Fibroblast of skin of back (primary cell): ENCODE measurements at regions not wholly inside any gene's neighbourhood (a gene's known extent, or its start where the extent isn't known, plus 50 kb on each side); places are given as distances from the start of the nearest gene placed in this dataset.

Experiments used
- DNase-seq: peaks from one replicate; pipeline ENCODE4 v3.0.0-alpha.2; 2013

DNA sequence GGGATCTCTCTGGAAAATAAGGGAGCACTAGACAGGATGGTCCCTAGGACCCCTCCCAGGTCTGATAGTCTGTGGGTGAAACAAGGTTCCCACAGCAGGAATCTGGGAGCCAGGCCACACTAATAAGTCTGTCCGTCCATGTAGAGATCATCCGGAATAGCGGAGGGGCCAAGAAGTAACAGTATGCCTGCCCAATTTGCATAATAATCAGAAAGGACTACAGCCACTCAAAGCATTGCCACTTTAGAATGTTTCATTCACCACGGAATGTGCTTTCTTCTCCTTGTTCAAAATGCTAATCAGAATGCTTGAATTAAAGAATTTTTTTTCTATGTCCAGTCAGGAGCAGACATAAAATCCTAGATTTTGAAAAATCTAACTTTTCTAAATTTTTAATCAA, 254.9 kb downstream of the ACTL7B start:
- no peak for DNase-seq

- DNase-seq: peak; percentile 76
Measured at GRCh38 chr9:108599571-108599970, 256.2 kb downstream of the ACTL7B start.

DNA sequence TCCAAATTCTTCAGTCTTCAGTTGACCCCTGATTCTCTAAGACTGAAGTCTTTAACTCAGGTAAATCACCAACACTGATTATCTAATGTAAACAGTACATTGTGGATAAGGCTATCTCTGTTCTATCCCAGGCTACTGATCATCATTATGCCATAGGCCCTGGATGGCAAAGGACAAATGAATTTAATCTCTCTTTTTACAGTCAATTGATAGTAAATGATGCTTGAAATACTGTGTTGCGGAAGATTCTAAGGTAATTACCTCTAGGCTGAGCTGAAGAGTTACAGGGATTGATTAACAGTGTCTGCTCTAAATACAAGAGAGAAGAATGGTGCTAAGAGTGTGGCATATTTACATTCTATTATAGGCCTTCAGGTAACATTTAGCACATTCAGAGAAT, 264.7 kb downstream of the ACTL7B start:
- no peak for DNase-seq

DNA sequence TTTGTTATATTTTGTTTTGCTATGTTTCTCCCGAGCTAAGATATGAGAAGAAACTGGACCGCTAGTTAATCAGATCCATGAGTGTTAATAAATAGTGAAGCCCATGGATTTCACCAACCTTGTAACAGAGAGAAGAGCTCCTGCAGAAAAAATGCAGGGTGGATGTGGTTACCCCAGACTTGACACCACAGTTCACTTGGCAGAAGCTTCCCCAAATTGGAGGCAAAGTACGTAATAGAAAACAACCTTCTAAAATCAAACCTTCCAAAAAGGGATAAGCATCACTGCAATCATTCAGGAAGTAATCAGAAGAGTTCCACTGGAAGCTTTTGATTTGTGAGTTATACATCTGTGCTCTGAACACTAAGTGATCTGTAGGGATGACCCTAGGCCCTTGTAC, 267.5 kb downstream of the ACTL7B start:
- no peak for DNase-seq

GRCh38 chr9:108586471-108587139, 269.2 kb downstream of the ACTL7B start:
- peak; percentile 29 for DNase-seq

DNA sequence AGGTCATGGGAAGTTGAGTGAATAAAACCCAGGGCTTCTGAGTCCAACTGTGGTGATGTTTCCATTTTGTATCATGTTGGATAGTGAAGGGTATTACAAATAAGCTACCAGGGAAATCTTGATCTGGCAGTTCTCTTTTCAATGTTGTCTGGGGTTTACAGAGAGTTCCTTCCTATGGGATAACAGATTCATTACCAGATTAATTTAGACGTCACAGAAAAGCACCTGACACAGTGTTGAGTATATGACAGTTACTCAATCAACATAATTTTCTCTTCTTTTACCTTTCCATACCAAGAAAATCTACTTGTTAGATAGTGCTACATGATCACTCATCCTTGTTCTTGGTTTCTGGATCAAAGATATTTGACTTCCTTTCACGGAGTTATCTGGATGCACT, 270.9 kb downstream of the ACTL7B start:
- no peak for DNase-seq

DNA sequence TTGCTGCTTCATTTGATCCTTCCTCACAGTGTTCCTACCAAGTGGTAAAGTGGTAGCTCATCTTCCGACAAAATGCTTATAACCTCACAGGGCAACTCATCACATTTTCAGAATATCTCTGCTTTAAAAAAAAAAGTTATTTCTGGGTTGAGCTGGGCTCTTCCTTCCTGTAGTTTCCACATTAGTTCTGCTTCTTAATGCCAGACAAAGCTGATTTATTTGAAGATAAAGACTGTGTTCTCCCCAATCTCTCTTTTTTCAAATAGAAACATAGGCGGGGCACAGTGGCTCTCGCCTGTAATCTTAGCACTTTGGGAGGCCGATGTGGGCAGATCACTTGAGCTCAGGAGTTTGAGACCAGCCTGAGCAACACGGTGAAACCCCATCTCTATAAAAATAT, 273.1 kb downstream of the ACTL7B start:
- no peak for DNase-seq

GRCh38 chr9:108579757-108580439, 275.9 kb downstream of the ACTL7B start:
- peak; percentile 16 for DNase-seq

DNA sequence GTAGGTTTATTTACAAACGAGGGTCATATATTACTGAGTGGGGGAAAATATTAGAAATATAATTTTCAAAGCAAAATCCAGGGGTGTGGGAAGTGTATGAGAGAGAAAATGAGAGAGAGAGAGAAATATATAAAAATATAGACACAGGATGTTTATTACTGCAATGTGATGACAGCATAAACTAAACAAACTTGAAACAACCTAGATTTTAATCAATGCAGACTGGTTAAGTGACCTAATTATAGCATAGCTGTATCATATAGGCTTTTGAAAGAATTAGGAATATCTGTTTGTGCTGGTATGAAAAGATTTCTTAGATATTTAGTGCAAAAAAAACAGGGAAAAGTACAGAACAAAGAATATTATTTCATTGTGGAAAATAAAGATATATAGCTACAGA, 280.5 kb downstream of the ACTL7B start:
- DNase-seq: no peak

- peak; percentile 77 for DNase-seq
Measured at GRCh38 chr9:108569624-108570023, 286.2 kb downstream of the ACTL7B start.

- no peak for DNase-seq
Measured at GRCh38 chr9:108568093-108568492, 287.7 kb downstream of the ACTL7B start.

DNA sequence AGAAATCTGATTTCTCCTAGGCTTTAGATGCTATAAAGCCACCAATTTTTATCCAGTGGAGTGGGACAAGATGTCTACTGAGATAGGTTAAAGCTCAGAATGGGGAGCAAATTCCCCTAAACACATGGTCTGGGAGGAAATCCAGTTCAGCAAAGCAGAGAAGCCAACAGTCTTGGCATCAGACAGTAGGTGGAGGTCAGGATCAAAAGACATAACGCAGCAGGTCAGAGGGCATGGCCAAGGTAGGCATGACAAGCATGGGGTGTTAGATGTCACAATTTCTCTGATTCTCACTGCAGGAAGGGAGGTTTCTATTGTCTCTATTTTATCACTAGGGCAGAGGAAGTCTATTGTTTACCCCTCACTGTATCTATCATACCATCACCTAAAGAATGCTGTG, 288.2 kb downstream of the ACTL7B start:
- DNase-seq: no peak

- DNase-seq: peak; percentile 89
Measured at GRCh38 chr9:108565651-108566378, 290.0 kb downstream of the ACTL7B start.

DNA sequence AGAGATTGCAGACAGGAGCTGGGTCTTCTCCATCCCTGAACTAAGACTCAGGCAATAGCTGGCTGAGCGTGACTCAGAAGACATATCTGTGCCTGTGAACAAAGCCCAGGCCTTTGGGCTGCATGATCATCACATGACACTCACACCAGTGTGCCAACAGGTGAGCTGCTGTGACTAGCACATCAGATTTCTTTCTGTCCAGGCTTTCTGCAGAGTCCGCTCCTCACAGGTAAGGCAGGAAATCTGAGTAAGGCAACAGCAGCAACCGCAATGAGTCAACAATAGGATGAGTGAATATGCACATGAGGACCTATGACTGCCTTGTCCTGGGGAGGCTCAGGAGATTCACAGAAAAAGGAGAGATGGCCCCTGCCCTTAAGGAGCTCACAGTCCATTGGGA, 293.6 kb downstream of the ACTL7B start:
- no peak for DNase-seq

GRCh38 chr9:108559432-108559831, 296.4 kb downstream of the ACTL7B start:
- DNase-seq: no peak

GRCh38 chr9:108554831-108555230, 301.0 kb downstream of the ACTL7B start:
- DNase-seq: no peak

- DNase-seq: no peak
Measured at GRCh38 chr9:108553111-108553635, 302.6 kb downstream of the ACTL7B start.

GRCh38 chr9:108552459-108553040, 303.2 kb downstream of the ACTL7B start:
- DNase-seq: no peak

GRCh38 chr9:108551030-108551841, 304.6 kb downstream of the ACTL7B start:
- DNase-seq: peak; percentile 91

DNA sequence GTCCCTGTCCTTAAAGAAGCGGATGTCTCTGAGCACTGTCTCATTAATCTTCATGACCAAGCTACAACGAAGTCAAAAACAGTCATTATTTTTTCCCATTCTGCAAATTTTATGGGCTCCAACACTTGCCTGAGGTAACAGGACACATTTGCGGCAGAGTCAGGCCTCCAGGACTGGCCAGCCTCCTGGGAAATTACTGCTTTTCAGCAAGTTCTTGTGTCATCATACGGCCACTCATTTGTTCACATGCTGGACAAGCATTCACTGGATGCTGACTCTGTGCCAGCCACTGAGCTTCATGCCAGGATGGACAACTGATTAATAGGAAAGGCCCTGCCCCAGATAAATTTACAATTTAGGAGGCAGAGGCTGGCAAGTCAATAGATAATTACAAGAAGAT, 305.7 kb downstream of the ACTL7B start:
- DNase-seq: no peak

- DNase-seq: no peak
Measured at GRCh38 chr9:108549184-108549583, 306.6 kb downstream of the ACTL7B start.

GRCh38 chr9:108547411-108548135, 308.2 kb downstream of the ACTL7B start:
- no peak for DNase-seq
